Mononuclear cell (primary cell): ENCODE measurements at regions not wholly inside any gene's neighbourhood (a gene's known extent, or its start where the extent isn't known, plus 50 kb on each side); places are given as distances from the start of the nearest gene placed in this dataset.

ENCODE experiments used
- H3K27me3 ChIP-seq: 2 replicates; pipeline ENCODE4 v1.6.0; 2011; ENCODE audit warnings: low read length, control low read depth; ENCODE audit not compliant: insufficient read depth
- H3K4me1 ChIP-seq: 2 replicates; pipeline ENCODE4 v1.5.1; 2011; ENCODE audit warnings: mild to moderate bottlenecking, low read length, control low read depth; ENCODE audit not compliant: insufficient read depth
- H3K4me3 ChIP-seq: 2 replicates; pipeline ENCODE4 v1.5.1; 2011; ENCODE audit warnings: mild to moderate bottlenecking, low read length, moderate library complexity
- H3K9me3 ChIP-seq: 2 replicates; pipeline ENCODE4 v1.5.1; 2011; ENCODE audit warnings: low read depth, mild to moderate bottlenecking, control low read depth, low read length

DNA sequence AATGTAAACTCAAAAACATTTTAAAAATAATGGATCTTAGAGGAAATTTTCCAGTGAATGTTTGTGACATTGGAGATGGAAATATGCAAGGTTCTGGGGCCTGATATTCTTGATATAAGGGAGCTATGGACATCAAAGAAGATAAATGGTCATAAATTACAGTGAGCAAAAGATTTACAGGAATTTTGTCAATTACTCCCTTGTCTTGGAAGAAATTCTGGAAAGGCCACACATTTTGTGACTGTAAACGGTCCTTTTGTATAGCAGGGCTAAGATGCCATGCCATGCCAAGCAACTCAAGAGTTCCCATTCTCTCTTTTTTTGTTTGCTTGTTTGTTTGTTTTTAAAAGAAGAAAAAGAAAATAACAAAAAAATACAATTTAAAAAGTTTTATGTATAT lies 1186.2 kb upstream of the CITED2 start:
- no peak overlapping the region for H3K4me3 ChIP-seq
- H3K9me3 ChIP-seq, result no peaks in the 10 kb centered on the region
- no peaks in the 10 kb centered on the region for H3K4me1 ChIP-seq
- H3K27me3 ChIP-seq, result no peaks in the 10 kb centered on the region

DNA sequence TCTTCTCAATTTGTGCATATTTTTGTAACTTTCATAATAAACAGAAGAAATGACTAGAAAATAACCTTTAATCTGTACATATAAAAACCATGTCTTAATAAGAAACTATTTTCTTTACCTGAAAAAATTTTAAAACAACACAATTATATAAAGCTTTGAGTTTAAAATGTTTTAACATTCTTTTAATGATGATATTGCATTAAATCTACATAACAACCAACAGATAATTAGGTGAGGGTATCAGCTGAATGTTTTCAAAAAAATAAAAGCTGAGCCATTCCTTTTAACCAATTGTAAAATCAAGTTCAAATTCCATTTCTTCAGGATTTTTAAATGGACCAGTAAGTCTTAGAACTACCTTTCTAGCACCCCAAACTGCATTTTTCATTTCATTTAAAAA lies 1185.0 kb upstream of the CITED2 start:
- Histone ChIP-seq H3K4me1 (no peaks in the 10 kb centered on the region), H3K4me3 (no peak overlapping the region), H3K9me3 (no peaks in the 10 kb centered on the region), H3K27me3 (no peaks in the 10 kb centered on the region)

DNA sequence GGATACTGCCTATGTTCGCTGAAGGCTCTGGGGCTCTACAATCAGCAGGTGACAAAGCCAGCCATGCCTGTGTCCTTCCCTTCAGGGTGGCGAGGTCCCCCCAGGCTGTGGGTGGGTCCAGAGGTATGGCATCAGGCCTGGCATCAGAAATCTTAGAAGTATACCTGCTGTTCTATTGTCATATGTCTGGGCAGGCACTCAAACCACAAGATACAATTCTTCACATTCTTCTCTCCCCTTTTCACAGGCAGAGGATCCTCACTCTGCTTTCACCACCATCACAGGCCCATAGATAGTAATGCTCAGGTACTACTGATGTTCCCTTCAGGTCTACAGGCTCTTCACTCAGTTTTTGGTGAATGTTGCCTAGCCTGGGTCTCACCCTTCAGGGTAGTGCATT lies 1180.0 kb upstream of the CITED2 start:
- no peaks in the 10 kb centered on the region for H3K9me3 ChIP-seq
- H3K27me3 ChIP-seq, result no peaks in the 10 kb centered on the region
- no peak overlapping the region for H3K4me3 ChIP-seq
- H3K4me1 ChIP-seq, result no peaks in the 10 kb centered on the region

- no peaks in the 10 kb centered on the region for H3K9me3 ChIP-seq
- no peaks in the 10 kb centered on the region for H3K27me3 ChIP-seq
- no peak overlapping the region for H3K4me3 ChIP-seq
- no peaks in the 10 kb centered on the region for H3K4me1 ChIP-seq
Observed at GRCh38 chr6:140548366-140548765, 1173.9 kb upstream of the CITED2 start.

DNA sequence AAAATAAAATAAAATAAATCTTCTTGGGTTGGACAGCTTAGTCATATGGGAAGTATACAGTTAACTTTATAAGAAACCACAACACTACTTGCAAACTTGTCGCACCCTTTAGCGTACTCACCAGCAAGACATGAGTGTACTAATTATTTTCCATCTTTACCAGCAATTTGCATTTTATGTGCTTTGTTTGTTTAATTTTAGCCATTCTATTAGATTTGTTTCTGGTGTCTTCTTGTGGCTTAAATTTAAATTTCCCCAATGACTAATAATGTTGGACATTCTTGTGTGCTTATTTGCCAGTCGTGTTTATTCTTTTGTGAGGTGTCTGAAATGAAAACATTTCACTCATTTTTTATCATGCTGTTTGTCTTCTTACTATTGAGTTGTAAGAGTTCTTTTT lies 1172.2 kb upstream of the CITED2 start:
- no peaks in the 10 kb centered on the region for H3K4me1 ChIP-seq
- no peak overlapping the region for H3K4me3 ChIP-seq

DNA sequence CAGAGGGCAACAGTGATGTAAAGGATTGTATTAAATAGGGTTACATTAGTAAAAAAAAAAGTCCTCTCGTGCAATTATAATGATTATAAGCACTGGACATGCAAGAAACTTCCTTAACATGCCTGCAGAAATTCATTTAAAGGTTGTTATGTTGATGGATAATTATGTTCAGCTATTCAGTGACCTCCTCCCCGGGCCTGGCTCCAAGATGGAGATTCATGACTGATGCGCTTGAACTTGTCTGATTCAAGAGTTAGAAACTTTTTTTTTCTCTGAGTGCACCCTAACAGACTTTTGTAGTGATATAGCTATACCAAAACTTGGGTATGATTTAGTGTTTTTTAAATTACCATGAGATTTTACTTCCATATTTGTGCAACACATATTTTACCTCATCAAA lies 1170.0 kb upstream of the CITED2 start:
- Histone ChIP-seq H3K4me1 (no peaks in the 10 kb centered on the region), H3K4me3 (no peak overlapping the region), H3K9me3 (no peaks in the 10 kb centered on the region), H3K27me3 (no peaks in the 10 kb centered on the region)

More for the DNA sequence above, 1172.2 kb upstream of the CITED2 start:
- H3K9me3 ChIP-seq, result no peaks in the 10 kb centered on the region
- H3K27me3 ChIP-seq, result no peaks in the 10 kb centered on the region

DNA sequence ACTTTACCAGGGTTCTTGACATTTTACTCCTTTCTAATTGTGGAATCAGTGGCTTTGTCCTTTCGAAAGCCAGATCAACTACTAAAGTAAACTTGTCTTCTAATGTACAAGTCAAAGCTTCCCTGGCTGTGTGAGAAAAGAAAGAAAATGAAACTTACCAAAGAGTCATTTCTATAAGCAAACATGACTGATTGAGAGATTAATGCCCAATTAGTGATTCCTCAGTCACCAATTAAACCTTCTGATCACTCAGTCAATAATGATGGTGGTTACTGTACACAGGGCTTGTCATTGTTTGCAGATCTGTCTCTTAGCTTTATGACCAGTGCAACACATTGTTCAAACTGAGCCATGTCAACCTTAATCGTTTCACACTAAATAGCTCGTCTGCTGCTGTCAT lies 1168.4 kb upstream of the CITED2 start:
- no peaks in the 10 kb centered on the region for H3K9me3 ChIP-seq
- no peak overlapping the region for H3K4me3 ChIP-seq
- H3K4me1 ChIP-seq, result no peaks in the 10 kb centered on the region
- no peaks in the 10 kb centered on the region for H3K27me3 ChIP-seq

DNA sequence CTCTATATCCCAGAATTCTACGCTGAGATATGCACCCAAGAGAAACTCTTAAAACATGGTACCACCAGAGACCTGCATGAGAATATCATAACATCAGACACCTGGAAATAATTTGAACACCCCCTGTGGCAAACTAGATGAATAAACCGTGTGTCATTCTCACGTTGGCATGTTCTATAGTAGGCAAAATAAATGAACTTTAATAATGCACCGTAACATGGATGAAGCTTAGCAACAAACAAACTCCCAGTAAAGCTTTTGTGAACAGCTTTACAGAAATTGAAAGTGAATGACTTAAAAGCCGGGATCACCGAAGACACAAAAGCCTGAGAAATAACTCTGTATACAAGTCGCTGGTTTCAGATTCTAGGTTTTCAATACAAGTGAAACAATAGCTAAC lies 1166.8 kb upstream of the CITED2 start:
- no peak overlapping the region for H3K4me3 ChIP-seq
- no peaks in the 10 kb centered on the region for H3K4me1 ChIP-seq
- no peaks in the 10 kb centered on the region for H3K9me3 ChIP-seq
- H3K27me3 ChIP-seq, result no peaks in the 10 kb centered on the region

- Histone ChIP-seq H3K9me3 (no peaks in the 10 kb centered on the region), H3K4me1 (no peaks in the 10 kb centered on the region)
Observed at GRCh38 chr6:140540743-140541142, 1166.3 kb upstream of the CITED2 start.

GRCh38 chr6:140538926-140539325 lies 1164.5 kb upstream of the CITED2 start:
- Histone ChIP-seq H3K4me1 (no peaks in the 10 kb centered on the region), H3K4me3 (no peak overlapping the region), H3K9me3 (no peaks in the 10 kb centered on the region), H3K27me3 (no peaks in the 10 kb centered on the region)

More at GRCh38 chr6:140540743-140541142, 1166.3 kb upstream of the CITED2 start:
- Histone ChIP-seq H3K27me3 (no peaks in the 10 kb centered on the region), H3K4me3 (no peak overlapping the region)

DNA sequence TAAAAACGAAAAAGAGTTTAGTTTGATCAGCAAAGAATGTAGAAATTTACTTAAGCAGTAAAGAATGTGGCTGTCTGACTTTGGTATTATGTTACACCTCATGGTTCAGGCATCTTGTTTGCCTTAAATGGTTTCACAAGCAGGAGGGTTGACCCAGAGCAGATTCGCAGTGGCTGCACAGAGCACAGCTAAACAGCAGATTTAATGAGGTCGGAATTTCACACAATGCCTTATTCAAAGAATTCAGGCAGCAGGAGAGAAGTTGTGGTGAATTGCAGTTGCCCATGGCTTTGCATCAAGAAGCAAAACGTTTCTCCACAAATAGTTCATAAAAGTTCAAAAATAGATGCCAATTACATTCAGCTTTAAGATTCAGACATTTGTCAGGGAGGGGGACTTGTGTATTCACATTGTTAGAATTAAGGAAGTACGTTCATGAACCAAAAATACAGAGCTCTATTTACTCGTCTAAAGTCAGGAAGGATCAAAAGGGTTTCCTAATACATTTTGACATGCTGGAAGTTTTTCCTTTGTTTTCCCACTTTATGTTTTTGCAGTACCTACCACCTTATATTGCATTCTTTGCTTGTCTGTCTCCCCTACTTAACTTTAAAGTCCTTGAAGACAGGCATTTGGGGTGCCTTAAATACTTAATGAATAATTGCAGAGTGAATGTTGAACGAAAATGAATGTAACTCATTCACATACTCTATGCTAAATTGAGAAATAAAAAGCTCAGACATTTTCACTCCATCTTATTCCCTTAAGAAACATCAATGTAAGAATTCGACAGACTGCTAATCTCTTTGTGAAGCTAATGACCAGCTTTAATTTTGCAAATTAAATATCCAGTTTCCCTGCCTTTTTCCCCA lies 1163.6 kb upstream of the CITED2 start:
- Histone ChIP-seq H3K4me3 (no peak overlapping the region), H3K27me3 (no peaks in the 10 kb centered on the region), H3K9me3 (no peaks in the 10 kb centered on the region), H3K4me1 (no peaks in the 10 kb centered on the region)

- H3K4me3 ChIP-seq, result no peak overlapping the region
- no peaks in the 10 kb centered on the region for H3K27me3 ChIP-seq
- no peaks in the 10 kb centered on the region for H3K9me3 ChIP-seq
- H3K4me1 ChIP-seq, result no peaks in the 10 kb centered on the region
Observed at GRCh38 chr6:140537211-140537610, 1162.8 kb upstream of the CITED2 start.

DNA sequence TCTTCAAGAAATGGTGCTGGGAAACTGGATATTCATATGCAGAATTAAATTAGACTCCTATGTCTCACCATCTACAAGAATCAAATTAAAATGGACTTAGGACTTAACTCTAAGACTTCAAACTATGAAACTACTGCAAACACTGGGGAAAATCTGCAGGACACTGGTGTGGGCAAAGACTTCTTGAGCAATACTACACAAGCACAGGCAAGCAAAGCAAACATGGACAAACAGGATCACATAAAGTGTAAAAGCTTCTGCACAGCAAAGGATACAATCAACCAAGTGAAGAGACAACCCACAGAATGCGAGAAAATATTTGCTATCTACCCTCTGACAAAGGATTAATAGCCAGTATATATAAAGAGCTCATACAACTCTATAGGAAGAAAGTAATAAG lies 1161.1 kb upstream of the CITED2 start:
- Histone ChIP-seq H3K9me3 (no peaks in the 10 kb centered on the region), H3K4me1 (no peaks in the 10 kb centered on the region), H3K27me3 (no peaks in the 10 kb centered on the region), H3K4me3 (no peak overlapping the region)

GRCh38 chr6:140533526-140533925 lies 1159.1 kb upstream of the CITED2 start:
- Histone ChIP-seq H3K4me3 (no peak overlapping the region), H3K4me1 (no peaks in the 10 kb centered on the region), H3K9me3 (no peaks in the 10 kb centered on the region), H3K27me3 (no peaks in the 10 kb centered on the region)

DNA sequence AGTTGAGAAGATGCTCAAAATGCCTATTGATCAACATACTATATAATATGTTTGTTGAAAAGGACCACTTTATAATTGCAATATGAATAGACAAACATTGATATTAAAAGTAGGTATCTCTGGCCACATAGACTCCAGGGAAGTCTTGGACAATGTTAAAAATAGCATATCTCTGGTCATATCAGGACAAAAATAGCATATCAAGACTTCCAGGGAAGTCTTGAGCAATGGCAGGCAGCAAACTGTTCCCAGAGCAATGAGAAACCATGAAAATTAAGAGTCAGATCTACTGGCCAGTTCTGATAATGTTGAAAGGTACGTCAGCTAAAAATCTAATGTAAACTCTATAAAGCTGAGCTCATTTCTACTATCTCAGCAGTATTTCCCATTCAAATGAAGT lies 1130.3 kb upstream of the CITED2 start:
- Histone ChIP-seq H3K27me3 (no peaks in the 10 kb centered on the region), H3K9me3 (no peaks in the 10 kb centered on the region), H3K4me1 (no peaks in the 10 kb centered on the region), H3K4me3 (no peak overlapping the region)

GRCh38 chr6:140500849-140501248 lies 1126.4 kb upstream of the CITED2 start:
- Histone ChIP-seq H3K4me3 (no peak overlapping the region), H3K4me1 (no peaks in the 10 kb centered on the region), H3K27me3 (no peaks in the 10 kb centered on the region), H3K9me3 (no peaks in the 10 kb centered on the region)
